Peyer's patch (tissue), 4 donors: ENCODE measurements at regions not wholly inside any gene's neighbourhood (a gene's known extent, or its start where the extent isn't known, plus 50 kb on each side); places are given as distances from the start of the nearest gene placed in this dataset.
"Not testable (repeated sequence)": the region's sequence is repeated elsewhere in the genome, so short reads cannot be mapped to it uniquely, and the experiment has no call there.

Experiments
- DNase-seq, 3 donors: peaks; one replicate each; pipeline ENCODE4 v3.0.0-alpha.2; 2017 to 2019
- H3K27ac ChIP-seq, 4 donors: fragments of 200-600 bp; sonication (generic); one replicate each; pipeline ENCODE4 v1.5.1; 2016 to 2019
- H3K27me3 ChIP-seq, 2 donors: fragments of 200-600 bp; sonication (generic); one replicate each; pipeline ENCODE4 v1.5.1; 2019
- H3K36me3 ChIP-seq, 3 donors: fragments of 200-600 bp; sonication (generic); one replicate each; pipeline ENCODE4 v1.5.1; 2016 to 2019
- H3K4me1 ChIP-seq, 4 donors: fragments of 200-600 bp; sonication (generic); one replicate each; pipeline ENCODE4 v1.5.1; 2016 to 2019
- H3K4me3 ChIP-seq, 4 donors: fragments of 200-600 bp; sonication (generic); 1 replicate in 3 of 4; 2 replicates in 1 of 4; pipeline ENCODE4 v1.5.1; 2016 to 2019; ENCODE audit warnings: mild to moderate bottlenecking in 1 of 4
- H3K9me3 ChIP-seq, 4 donors: fragments of 200-600 bp; sonication (generic); one replicate each; pipeline ENCODE4 v1.5.1; 2016 to 2019; ENCODE audit warnings: mild to moderate bottlenecking in 1 of 4
- POLR2A ChIP-seq, 2 donors: fragments of 450-650 bp; IDR thresholded peaks; one replicate each; pipeline ENCODE4 v1.5.1; 2017; ENCODE audit warnings: antibody characterized with exemption in 2 of 2, mild to moderate bottlenecking in 2 of 2, moderate library complexity in 2 of 2
- TF ChIP-seq, protein P1 (sequence below), 6 experiments: fragments of 450-650 bp in 4 of 6; fragments of 200-600 bp in 2 of 6; sonication (generic) in 1 of 6; IDR thresholded peaks; one replicate each; pipeline ENCODE4 v1.5.1; 2017 to 2019; ENCODE audit warnings: antibody characterized with exemption in 6 of 6, mild to moderate bottlenecking in 3 of 6, moderate library complexity in 1 of 6

GRCh38 chr6:137552809-137553208 is 58.6 kb upstream of the OLIG3 start:
- Histone ChIP-seq H3K4me1 (no peaks in the 10 kb centered on the region), H3K36me3 (no peaks in the 10 kb centered on the region), H3K9me3 (no peaks in the 10 kb centered on the region), H3K27me3 (no peaks in the 10 kb centered on the region), H3K4me3 (no peak overlapping the region), H3K27ac (no peak overlapping the region)
- no peak for DNase-seq
- TF ChIP-seq POLR2A (IDR thresholded peaks at IDR 0.05) = no peak
- TF ChIP-seq, protein P1, sequence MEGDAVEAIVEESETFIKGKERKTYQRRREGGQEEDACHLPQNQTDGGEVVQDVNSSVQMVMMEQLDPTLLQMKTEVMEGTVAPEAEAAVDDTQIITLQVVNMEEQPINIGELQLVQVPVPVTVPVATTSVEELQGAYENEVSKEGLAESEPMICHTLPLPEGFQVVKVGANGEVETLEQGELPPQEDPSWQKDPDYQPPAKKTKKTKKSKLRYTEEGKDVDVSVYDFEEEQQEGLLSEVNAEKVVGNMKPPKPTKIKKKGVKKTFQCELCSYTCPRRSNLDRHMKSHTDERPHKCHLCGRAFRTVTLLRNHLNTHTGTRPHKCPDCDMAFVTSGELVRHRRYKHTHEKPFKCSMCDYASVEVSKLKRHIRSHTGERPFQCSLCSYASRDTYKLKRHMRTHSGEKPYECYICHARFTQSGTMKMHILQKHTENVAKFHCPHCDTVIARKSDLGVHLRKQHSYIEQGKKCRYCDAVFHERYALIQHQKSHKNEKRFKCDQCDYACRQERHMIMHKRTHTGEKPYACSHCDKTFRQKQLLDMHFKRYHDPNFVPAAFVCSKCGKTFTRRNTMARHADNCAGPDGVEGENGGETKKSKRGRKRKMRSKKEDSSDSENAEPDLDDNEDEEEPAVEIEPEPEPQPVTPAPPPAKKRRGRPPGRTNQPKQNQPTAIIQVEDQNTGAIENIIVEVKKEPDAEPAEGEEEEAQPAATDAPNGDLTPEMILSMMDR (IDR thresholded peaks at IDR 0.05) = no peak

- H3K27ac ChIP-seq, DNase-seq, H3K9me3 ChIP-seq, H3K36me3 ChIP-seq, H3K4me1 ChIP-seq, H3K4me3 ChIP-seq, H3K27me3 ChIP-seq: not testable (repeated sequence)
These were observed 65.5 kb upstream of the OLIG3 start for GRCh38 chr6:137559521-137560183.

- Histone ChIP-seq H3K9me3 (no peaks in the 10 kb centered on the region), H3K27me3 (no peaks in the 10 kb centered on the region), H3K4me3 (no peak overlapping the region), H3K4me1 (no peaks in the 10 kb centered on the region), H3K27ac (no peak overlapping the region), H3K36me3 (no peaks in the 10 kb centered on the region)
- no peak for DNase-seq
- no peak for TF ChIP-seq POLR2A (IDR thresholded peaks at IDR 0.05)
- TF ChIP-seq, protein P1 (IDR thresholded peaks at IDR 0.05) = no peak
These were observed 66.0 kb upstream of the OLIG3 start for GRCh38 chr6:137560184-137560563.

DNA sequence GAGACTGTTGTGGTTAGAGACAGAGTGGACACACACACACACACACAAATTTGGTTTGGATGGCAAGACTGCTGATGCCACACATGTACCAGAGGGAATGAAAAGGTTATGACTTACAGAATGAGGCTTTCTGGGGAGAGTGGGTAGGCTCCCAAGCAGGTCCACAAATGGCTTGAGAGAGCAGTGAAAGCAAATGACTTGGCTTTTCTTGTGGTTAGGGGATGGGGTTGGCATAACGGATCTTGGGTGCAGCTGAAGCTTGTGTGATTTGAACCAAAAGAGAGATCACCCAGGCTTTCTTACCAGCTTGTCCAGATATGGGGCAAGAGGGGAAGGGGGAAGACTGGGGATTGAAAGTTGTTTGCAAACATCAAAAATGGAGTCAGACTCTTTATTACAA is 73.9 kb upstream of the OLIG3 start:
- no peaks in the 10 kb centered on the region for H3K27me3 ChIP-seq
- H3K36me3 ChIP-seq = no peaks in the 10 kb centered on the region
- no peaks in the 10 kb centered on the region for H3K9me3 ChIP-seq
- TF ChIP-seq POLR2A (IDR thresholded peaks at IDR 0.05) = no peak
- TF ChIP-seq, protein P1 (IDR thresholded peaks at IDR 0.05) = no peak
- no peak overlapping the region for H3K27ac ChIP-seq
- DNase-seq = no peak
- no peak overlapping the region for H3K4me3 ChIP-seq
- no peaks in the 10 kb centered on the region for H3K4me1 ChIP-seq

DNA sequence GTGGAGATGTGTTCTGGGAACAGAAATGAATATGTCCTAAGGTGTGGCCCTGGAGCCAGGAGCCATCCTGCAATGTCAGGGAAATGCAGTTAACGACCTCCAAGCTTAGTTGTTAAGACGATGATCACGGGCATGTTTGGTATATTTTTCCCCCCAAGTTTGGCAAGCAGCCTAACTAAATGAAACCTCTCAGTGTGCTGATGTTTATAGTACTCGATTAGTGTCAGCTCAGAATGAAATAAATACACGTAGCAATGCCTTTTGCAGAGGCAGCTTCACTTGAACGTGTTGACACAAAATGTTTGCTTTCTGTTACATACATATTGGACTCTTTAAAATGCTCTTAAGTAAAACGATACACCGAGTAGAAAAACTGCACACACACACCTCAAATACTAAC is 76.2 kb upstream of the OLIG3 start:
- Histone ChIP-seq H3K36me3 (no peaks in the 10 kb centered on the region), H3K4me3 (no peak overlapping the region), H3K4me1 (no peaks in the 10 kb centered on the region), H3K27ac (no peak overlapping the region), H3K27me3 (no peaks in the 10 kb centered on the region), H3K9me3 (no peaks in the 10 kb centered on the region)
- TF ChIP-seq POLR2A (IDR thresholded peaks at IDR 0.05) = no peak
- TF ChIP-seq, protein P1 (IDR thresholded peaks at IDR 0.05) = no peak
- DNase-seq = no peak

DNA sequence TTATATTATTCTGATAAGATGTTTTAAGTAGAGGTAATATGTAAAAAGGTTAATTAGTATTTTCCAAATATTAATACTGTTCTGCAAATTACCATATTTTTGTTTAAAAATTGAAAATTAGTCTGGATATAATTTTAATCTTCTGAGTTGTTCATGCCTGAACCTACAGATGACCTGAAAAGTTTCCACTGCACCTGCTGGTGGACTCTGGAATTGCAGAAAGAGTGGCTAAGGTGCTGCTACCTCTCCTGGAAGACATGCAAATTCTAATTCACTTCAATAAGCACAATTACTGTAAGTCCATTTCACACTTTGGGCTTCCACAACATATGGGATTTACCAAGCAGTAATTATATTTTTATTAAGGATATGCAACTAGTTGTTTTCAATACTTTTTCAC is 77.7 kb upstream of the OLIG3 start:
- H3K27ac ChIP-seq = no peak overlapping the region
- H3K27me3 ChIP-seq = no peaks in the 10 kb centered on the region
- H3K4me1 ChIP-seq = no peaks in the 10 kb centered on the region
- no peaks in the 10 kb centered on the region for H3K36me3 ChIP-seq
- H3K9me3 ChIP-seq = no peaks in the 10 kb centered on the region
- TF ChIP-seq POLR2A (IDR thresholded peaks at IDR 0.05) = no peak
- TF ChIP-seq, protein P1 (IDR thresholded peaks at IDR 0.05) = peak; percentile 39 to 64 (median 58)
- DNase-seq = peak in 2 of 3 donors; percentile 45 to 83
- no peak overlapping the region for H3K4me3 ChIP-seq
